ENCODE measurements at regions not wholly inside any gene's neighbourhood (a gene's known extent, or its start where the extent isn't known, plus 50 kb on each side); places are given as distances from the start of the nearest gene placed in this dataset.

GRCh38 chr9:73543727-73544126 is 392.1 kb downstream of the ANXA1 start:
- TF ChIP-seq POLR2A (IDR thresholded peaks at IDR 0.05; ENCODE audit: low read depth): no peak
- TF ChIP-seq POLR2AphosphoS5 (IDR thresholded peaks at IDR 0.05): no peak
- no peak for TF ChIP-seq EP300 (IDR thresholded peaks at IDR 0.05)
- TF ChIP-seq CTCF (IDR thresholded peaks at IDR 0.05): no peak

Data from esophagus muscularis mucosa (tissue), 4 donors.